ENCODE measurements at regions not wholly inside any gene's neighbourhood (a gene's known extent, or its start where the extent isn't known, plus 50 kb on each side); places are given as distances from the start of the nearest gene placed in this dataset.

DNA sequence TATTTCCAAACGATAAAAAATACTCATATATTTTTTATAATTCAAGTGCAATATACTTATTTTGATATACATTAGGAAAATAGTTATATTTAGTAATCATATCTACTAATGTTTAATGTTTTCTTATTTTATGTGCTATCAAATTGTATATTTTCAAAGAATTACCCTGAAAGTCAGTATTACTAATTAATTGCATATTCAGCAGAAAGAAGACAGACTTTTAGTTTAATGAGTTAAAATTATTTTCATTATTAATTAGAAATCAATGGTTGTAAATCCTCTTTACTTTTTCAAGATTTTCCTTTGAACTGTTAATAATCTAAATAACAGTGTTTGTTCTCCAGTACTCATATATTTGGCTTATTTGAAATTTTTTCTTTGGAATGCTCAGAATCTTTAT is 181.3 kb upstream of the NDST4 start:
- DNase-seq (ENCODE audit: low read depth in 4 of 4, low spot score in 2 of 4): no peak

DNA sequence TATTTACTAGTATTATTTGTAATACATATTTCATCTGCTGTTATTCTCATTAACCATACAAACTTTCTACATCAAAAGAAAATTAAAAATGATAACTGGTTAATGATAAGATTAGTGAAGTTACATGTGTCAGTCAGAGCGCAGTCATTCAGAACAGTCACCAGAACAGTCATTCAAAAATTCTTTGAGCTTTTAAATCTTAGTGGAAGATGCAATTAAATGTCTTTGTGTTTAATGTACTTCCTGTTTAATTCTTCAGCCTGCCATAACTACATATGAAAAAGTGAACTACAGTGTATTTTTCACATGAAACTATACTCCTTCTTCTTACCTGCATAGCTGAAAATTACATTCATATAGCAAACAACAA is 179.7 kb upstream of the NDST4 start:
- DNase-seq (ENCODE audit: low read depth in 4 of 4, low spot score in 2 of 4): no peak

DNA sequence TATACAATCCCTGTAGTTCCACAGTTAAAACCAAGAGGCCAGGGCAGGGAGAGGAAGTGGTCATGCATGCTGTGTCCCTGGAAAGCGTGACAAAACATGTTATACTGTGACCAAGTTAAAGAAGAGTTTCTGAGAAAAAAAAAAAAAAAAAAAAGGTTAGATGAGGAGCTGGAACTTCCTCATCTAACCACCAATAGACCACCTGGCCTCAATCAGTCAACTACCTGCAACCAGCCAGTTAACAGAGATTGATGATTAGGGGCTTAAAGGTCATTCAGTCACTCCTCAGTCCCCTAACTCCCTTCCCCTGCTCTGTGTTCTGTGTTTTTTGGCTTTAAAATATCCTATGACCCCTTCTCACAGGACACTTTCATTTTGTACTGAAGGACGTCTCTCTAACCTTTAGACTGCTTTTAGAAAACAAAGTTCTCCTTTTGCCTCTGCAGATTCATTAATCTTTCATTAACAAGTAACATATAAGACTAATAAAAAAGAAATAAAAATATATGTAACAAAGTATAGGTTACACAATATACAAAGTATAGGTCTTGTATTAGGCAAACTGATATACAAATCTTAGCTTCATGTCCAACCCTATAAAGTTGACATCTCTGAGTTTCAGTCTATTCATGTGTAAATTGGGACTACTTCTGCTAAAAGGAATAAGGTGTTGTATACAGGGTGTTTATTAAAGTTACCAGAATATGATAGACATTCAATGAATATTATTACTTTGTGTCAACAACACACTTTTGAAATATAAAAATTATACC is 179.1 kb upstream of the NDST4 start:
- DNase-seq (ENCODE audit: low read depth in 4 of 4, low spot score in 2 of 4): no peak

DNA sequence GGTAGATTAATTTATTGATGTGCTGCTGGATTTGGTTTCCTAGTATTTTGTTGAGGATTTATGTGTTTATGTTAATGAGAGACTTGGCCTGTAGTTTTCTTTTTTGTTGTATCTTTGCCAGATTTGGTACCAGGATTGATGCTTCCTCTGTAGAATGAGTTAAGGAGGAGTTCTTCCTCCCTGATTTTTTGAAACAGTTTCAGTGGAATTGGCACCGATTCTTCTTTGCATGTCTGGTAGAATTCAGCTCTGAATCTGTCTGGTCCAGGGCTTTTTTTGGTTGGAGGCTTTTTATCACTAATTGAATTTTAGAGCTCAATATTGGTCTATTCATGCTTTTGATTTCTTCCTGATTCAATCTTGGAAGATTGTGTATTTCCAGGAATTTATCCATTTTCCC is 174.0 kb upstream of the NDST4 start:
- DNase-seq (ENCODE audit: low read depth in 4 of 4, low spot score in 2 of 4): no peak

DNA sequence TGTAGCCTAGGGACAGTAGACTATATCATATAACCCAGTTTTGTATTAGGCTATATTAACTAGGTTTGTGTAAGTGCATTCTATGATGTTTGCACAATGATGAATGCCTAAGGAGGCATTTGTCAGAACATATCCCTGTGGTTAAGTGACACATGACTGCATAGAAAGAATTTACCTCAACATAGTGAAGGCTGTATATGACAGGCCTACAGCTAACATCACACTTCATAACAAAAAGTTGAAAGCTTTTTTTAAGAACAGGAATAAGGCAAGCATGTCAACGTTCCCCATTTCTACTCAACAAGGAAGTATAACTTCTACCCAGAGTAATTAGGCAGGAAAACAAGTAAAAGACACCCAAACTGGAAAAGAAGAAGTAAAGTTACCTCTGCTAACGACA is 165.9 kb upstream of the NDST4 start:
- DNase-seq (ENCODE audit: low read depth in 4 of 4, low spot score in 2 of 4): no peak

DNA sequence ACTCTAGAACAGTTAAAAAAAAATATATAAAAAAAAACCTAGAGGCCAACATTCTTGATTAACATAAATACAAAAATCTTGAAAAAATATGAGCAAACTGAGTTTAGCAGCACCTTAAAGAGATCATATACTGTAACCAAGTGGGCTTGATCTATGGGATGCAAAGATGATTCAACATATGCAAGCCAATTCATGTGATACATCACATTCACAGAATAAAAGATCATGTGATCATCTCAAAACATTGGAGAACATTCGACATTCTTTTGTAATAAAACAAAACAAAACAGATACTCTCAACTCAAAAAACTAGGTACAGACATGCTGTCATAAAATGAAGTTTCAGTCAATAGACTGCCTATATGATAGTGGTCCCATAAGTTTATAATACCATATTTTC is 165.4 kb upstream of the NDST4 start:
- DNase-seq (ENCODE audit: low read depth in 4 of 4, low spot score in 2 of 4): no peak

DNA sequence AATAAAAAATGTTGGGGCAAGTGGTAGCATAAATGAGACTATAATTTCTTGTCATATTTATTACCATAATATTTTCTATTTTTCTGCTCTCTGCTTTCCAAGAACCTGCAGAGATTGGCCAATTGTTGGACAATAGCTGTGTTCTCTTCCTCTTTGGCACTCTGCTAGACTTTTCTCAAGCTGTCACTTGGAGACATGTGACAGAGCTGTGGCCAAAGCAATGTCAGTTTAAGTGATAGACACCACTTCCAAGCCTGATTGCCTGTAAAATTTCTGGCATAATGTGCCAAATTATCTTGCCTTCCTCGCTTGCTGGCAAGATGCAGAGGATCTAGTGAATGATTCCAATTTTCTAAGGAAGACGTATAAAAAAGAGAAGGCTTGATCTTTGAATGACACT is 162.2 kb upstream of the NDST4 start:
- DNase-seq (ENCODE audit: low read depth in 4 of 4, low spot score in 2 of 4): no peak

DNA sequence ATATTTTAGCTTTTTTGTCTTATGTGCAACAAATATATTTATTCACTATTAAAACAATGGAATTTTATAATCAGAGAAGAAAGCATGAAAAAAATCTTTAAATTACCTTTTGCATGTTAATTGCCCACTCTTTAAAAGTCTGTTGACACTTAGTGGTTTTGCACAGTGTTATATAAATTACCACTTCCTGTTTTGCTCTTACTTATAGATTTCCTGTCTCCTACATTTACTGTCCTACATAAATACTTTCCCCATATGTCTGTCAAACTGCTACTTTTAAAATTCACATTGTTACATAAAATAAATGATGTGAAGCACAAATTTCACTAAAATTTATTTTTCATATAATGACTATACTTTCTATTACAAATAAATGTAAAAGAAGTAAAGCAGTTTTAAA is 161.1 kb upstream of the NDST4 start:
- no peak for DNase-seq (ENCODE audit: low read depth in 4 of 4, low spot score in 2 of 4)

DNA sequence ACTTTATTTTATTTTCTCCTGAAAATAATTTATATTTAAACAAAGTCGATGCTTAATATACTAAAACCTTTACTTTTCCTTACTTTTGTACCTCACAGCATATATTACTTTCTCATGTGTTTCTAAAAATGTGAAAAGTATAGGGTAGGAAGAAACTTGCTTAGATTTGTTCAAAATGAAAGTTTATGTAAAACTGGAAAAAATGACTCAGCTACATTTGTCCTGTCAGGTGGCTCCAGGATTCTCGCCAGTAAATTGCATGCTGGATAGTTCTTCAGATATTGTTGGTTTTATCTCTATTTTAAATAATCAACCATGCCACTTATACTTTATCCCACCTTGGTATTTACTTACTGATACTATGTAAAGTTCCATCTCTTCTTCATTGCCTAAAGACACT is 159.2 kb upstream of the NDST4 start:
- no peak for DNase-seq (ENCODE audit: low read depth in 4 of 4, low spot score in 2 of 4)

DNA sequence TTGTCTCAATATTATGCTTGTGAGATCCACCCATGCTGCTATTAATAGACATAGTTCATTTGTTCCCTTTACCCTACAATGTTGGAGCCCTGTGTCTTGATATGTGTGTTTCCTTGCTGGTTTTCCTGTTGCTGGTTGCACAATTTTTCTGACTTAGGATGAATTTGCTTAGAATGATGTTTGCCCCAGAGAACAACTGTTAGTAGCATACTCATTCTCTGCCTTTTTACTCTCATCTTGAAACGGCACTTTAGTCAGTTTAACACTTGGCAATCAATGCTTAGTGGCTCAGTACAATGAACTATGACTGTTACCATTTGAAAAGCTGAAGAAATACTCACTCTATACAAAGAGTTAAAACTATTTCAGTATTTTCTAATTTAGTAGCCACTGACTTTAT is 158.8 kb upstream of the NDST4 start:
- DNase-seq (ENCODE audit: low read depth in 4 of 4, low spot score in 2 of 4): no peak

DNA sequence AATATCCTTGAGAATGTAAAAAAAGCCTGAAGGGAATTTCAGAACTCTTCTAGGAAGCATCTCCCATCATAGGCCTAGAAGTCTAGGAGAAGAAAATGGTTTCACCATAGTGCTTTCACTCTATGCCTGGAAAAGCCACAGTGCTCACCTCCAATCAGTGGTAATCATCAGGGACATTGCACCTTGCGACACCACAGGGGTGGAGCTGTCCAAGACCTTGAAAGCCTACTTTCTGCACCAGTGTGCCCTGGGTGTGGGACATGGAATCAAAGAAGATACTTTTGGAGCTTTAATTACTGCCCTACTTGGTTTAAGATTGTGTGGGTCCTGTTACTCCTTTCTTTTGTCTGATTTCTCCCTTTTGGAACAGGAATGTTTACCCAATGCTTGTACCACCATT is 146.8 kb upstream of the NDST4 start:
- no peak for DNase-seq (ENCODE audit: low read depth in 4 of 4, low spot score in 2 of 4)

DNA sequence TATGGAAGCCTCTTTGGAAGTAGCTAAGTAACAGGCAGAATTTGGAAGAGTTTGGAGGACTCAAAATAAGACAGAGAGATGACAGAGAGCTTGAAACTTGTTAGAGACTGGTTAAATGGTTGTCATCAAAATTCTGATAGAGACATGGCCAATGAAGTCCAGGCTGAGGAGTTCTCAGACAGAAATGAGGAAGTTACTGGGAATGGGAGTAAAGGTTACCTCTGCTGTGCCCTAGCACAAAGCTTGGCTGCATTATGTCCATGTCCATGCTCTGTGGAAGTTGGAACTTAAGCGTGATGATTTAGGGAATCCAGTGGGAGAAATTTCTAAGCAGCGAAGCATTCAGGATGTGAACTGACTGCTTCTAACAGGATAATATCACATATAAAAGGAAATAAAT is 146.2 kb upstream of the NDST4 start:
- no peak for DNase-seq (ENCODE audit: low read depth in 4 of 4, low spot score in 2 of 4)

DNA sequence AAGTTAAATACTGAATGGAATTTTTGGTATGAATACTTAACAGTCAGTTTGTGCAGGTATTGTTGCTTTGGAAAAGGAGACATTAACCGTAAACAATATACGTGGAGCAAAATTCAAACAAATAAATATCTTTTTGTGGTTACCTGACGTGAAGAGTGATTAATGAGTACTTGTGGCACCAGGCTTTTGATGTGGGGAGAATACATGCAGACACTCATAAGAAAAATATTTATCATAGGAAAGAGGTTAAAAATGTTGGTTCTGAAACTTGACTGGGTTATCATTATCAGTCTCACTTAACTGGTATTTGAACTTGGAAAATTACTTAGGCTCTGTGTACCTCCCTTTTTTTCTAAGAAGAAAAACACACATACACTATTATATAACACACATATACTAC is 136.4 kb upstream of the NDST4 start:
- no peak for DNase-seq (ENCODE audit: low read depth in 4 of 4, low spot score in 2 of 4)

DNA sequence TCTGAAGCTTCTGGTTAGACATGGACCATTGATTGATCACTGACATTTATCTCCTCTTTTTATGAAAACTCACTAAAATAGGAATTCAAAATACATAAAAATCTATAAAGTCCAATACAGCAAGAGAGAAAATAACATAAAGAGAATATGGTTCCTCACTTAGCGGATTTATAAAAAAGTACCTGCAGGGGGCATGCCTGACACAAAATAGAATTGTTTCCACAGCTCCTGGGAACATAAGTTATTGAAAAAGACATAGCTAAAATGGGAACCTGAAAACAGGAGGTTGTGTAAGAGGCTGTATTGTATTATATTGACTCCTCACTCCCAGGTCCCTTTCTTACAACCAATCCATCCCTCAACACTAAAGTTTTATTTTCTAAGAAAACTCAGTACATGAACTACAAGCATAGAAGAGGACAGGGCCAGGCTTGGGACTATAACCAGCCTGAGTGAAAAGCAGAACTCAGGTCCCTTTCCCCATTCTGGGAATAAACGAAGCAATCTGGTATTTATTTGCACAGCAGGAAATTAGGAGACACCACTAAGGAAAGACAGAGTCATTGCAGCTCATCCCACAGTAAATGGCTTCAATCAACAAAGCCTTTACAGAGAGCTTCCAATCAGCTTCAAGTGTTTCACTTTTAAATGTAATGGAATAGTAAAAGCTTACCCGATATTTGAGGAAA is 121.1 kb upstream of the NDST4 start:
- no peak for DNase-seq (ENCODE audit: low read depth in 4 of 4, low spot score in 2 of 4)

DNA sequence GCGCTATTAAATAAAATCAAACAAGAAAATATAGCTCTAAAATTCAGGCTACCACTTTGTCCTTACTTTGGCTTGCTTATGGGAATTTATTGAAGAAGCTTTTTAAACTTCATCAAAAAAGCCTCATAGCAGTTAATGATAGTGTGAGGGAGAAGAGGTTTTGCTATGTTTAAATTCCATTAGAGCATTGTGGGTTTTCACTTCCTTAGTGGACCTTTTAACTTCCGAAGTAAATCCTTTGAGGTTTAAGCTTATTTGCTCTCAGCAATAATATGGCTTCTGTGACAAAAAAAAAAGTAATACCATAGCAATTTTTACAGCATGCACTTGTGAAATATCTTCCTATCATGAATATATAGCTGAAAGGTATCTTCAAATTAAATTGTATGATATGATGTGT is 120.2 kb upstream of the NDST4 start:
- no peak for DNase-seq (ENCODE audit: low read depth in 4 of 4, low spot score in 2 of 4)

DNA sequence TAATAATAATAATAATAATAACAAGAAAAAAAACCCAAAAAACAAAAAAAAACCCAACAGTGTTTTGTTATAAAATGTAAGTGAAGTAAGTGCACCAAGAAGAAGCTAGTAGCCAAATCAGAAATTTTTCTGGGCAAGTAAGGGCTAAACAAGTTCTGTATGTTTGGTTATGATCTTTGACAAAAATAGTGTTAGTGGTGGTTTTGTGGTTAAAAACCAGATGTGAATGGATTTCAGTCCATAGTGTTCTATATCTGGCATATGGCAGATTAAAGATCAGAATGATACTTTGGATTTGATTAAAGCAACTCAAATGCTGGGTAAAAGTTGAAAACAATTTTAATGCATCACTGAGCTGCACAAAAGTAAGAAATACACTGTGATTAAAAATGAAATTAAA is 116.5 kb upstream of the NDST4 start:
- DNase-seq (ENCODE audit: low read depth in 4 of 4, low spot score in 2 of 4): no peak

DNA sequence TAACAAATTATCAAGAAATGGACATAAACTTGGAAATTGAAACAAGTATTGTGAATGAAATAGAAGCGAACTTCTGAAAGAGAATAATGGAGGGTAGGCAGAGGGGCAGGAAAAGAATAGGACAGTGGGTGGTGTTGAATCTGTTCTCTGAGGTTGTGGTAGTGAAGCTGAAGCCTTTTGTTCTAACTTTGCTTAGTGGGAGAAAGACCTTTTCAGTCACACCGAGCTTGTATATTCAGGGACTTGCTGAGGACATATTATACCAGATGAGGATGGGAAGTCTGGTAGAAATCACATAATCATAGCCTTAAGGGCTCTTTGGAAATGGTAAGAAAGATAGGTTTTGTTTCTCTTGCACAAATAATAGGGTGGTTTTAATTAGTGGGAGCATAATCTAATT is 115.4 kb upstream of the NDST4 start:
- DNase-seq (ENCODE audit: low read depth in 4 of 4, low spot score in 2 of 4): no peak

DNA sequence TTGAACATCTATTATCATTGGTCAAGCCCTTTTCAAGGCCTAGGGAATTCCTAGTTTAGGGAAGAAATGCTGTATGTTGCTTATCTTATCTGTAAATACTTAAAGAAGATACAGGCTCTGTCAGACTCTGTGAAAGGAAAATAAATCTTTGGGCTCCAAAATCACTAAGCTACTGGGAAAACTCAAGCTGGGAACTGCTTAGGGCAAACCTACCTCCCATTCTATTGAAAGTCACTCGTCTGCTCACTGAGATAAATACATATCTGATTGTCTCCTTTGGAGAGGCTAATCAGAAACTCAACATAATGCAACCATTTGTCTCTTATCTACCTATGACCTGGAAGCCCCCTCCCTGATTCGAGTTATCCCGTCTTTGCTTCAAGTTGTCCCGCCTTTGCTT is 108.6 kb upstream of the NDST4 start:
- no peak for DNase-seq (ENCODE audit: low read depth in 4 of 4, low spot score in 2 of 4)

DNA sequence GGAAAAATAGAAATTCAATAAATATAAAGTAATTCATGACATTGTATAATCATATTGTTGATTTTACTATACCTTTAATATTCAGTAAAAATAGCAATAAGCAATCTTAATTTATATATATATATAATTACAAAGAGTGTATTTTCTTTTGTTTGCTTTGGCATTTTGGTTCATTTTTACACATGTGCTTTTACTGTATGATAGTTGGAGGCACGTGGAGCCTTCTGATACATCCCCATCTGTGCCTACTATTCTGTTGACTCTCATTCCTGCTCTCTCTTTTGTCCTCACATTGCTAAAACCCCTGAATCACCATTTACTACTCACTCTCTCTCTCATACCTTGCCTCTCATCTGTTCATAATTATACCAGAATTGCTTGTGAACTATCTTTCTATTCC is 106.4 kb upstream of the NDST4 start:
- DNase-seq (ENCODE audit: low read depth in 4 of 4, low spot score in 2 of 4): no peak

DNA sequence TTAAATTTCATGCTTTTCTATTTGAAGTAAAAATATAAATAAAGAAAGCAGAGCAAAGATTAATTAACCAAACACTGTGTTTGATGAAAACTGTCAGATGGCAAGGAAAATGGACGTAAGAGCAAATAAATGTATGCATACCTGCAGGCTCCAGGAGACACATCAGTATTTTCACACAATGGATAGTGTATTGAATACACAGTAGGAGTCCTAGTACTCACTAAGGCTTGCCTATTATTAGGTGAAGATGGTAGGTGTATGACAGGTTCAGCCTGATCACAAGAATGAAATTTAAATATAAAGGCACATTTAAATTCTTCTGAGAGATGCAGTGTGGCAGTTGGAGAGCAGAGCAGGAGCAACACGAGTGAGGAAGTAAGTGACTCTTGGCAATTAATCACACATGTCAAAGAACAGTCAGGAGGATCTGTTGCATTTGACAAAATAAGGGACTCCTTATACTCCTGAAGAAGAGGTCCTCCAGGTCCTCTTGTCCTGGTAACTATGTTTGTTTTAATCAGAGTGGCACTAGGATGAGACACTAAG is 106.0 kb upstream of the NDST4 start:
- no peak for DNase-seq (ENCODE audit: low read depth in 4 of 4, low spot score in 2 of 4)

DNA sequence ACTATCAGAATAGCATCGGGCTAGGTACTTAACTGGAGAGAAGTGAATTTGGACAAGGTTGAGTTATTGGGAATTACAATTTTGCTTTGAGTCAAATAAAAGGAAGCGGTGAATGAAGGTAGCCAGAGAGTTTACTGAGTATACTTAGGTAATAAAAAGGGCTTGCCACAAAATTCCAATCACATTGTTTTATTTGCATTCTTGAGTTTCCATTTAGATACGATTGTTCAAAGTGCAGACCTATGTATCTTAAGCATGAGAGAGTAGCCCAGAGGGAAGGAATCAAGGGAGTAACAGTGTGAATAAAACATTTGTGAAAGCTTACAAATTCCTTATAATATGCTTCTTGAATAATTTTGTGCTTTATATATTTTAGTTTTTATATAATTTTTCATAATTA is 102.5 kb upstream of the NDST4 start:
- no peak for DNase-seq (ENCODE audit: low read depth in 4 of 4, low spot score in 2 of 4)

DNA sequence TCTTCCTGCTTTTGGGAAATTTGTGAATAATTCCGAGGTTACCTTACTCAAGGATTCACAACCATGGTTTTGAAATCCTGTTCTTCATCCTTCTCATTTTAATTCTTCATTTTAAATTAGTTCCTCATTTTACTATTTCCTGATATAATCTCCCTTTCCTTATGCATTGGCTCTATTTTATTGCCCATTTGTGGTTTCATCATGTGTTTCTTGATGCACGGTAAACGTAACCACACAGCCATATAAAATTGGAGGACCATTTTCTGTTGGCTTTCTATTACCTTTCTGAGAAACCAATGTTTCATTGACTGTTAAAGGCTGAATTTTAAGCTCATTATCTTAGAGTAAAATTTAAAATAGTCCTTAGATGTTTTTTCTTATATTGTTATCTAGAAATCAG is 100.3 kb upstream of the NDST4 start:
- no peak for DNase-seq (ENCODE audit: low read depth in 4 of 4, low spot score in 2 of 4)

DNA sequence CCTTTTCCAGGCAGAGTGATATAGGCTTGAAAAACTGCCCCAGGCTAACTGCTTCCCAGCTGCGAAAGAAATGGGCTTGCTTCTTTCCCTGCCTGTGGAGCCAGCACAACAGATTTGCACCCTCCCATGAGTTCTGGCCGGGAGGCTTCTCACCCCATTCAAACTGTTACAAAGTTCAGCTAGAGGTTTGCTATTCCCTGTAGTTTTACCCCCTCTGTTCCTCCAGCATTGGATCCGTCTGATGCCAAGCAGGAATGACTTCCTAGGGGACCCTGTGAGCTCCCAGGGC is 87.6 kb upstream of the NDST4 start:
- no peak for DNase-seq (ENCODE audit: low read depth in 4 of 4, low spot score in 2 of 4)
